ENCODE measurements at regions not wholly inside any gene's neighbourhood (a gene's known extent, or its start where the extent isn't known, plus 50 kb on each side); places are given as distances from the start of the nearest gene placed in this dataset.
"Not testable (repeated sequence)": the region's sequence is repeated elsewhere in the genome, so short reads cannot be mapped to it uniquely, and the experiment has no call there.

GRCh38 chr7:6955385-6955784 is 129.3 kb upstream of the CCZ1B start:
- TF ChIP-seq CTCF, POLR2A (IDR thresholded peaks at IDR 0.05): not testable (repeated sequence)

Measured in right lobe of liver (tissue), 4 donors.